Fibroblast of the aortic adventitia (primary cell): ENCODE measurements at regions not wholly inside any gene's neighbourhood (a gene's known extent, or its start where the extent isn't known, plus 50 kb on each side); places are given as distances from the start of the nearest gene placed in this dataset.

ENCODE experiments used
- DNase-seq: peaks from one replicate; pipeline ENCODE4 v3.0.0-alpha.2; 2010; ENCODE audit warnings: low read depth
- H3K4me3 ChIP-seq: 2 replicates; pipeline ENCODE4 v1.5.1; 2011; ENCODE audit warnings: low read depth, mild to moderate bottlenecking, control low read depth, low read length, moderate library complexity
- TF ChIP-seq, protein P1 (sequence below): IDR thresholded peaks from 2 replicates; pipeline ENCODE4 v1.5.1; 2011; ENCODE audit warnings: mild to moderate bottlenecking, low read length, control low read depth, inconsistent platforms; ENCODE audit not compliant: insufficient read depth

DNA sequence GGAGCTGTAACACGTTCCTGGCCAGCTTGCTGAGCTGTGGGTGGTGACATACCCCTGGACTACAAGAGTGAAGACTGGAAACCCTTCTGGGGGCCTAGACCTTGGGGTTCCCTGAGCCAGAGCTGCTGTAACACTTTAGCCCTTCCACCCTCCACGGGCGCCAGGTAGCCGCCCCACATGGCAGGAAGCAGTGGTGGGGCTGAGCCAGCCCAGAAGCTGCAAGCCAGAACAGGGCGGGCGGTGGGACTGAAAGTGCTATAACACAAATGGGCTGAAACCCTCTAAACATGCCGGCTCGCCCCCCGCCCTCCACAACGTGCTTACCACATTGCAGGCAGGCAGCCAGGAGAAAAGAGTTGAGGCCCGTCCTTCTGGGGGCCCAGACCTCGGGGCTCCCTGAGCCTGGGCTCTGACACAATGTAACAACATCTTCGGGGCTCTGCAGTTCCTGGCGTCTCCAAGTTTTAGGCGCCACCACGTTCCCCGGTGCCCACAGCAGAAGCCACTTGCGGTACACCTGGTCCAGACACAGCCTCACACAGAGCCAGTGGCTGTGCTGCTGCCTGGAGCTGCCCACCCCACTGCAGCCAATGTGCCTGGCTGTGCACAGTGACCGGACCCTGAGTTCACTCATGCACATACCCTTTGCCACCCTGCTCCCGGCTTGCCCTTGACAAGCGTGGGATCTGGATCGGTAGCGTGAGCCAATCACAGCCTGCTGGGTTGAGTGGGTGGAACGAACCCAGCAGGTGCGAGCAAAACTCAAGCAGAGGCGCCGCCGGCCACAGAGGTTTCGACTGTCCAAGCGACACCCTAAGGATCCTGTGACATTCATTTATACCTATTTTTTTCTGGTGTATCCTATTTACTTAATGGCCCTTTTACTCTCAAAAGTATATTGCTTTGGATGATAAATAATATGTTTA, 127.4 kb upstream of the FHL2 start:
- no peak for DNase-seq
- no peak overlapping the region for H3K4me3 ChIP-seq
- TF ChIP-seq, protein P1, sequence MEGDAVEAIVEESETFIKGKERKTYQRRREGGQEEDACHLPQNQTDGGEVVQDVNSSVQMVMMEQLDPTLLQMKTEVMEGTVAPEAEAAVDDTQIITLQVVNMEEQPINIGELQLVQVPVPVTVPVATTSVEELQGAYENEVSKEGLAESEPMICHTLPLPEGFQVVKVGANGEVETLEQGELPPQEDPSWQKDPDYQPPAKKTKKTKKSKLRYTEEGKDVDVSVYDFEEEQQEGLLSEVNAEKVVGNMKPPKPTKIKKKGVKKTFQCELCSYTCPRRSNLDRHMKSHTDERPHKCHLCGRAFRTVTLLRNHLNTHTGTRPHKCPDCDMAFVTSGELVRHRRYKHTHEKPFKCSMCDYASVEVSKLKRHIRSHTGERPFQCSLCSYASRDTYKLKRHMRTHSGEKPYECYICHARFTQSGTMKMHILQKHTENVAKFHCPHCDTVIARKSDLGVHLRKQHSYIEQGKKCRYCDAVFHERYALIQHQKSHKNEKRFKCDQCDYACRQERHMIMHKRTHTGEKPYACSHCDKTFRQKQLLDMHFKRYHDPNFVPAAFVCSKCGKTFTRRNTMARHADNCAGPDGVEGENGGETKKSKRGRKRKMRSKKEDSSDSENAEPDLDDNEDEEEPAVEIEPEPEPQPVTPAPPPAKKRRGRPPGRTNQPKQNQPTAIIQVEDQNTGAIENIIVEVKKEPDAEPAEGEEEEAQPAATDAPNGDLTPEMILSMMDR = no peak

DNA sequence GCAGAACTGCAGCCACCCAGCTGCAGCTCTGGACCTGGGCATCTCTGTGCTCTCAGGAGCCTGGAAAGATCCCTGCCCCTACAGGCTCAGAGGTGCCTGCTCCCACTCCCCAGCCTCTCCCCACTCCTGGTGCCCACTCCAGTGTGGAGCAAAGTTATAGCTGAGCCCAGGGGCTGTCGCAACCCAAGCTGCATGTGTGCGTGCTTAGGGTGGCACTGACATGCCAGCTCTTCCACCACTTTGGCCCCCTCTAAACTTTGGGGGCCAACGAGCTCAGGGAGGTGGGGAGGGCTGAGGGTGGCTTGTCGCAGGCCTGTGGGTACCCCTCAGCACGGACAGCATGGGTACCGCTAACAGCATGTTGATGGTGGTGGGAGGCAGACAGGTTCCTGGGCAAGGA, 126.3 kb upstream of the FHL2 start:
- no peak for DNase-seq
- TF ChIP-seq, protein P1 = no peak
- H3K4me3 ChIP-seq = no peak overlapping the region

DNA sequence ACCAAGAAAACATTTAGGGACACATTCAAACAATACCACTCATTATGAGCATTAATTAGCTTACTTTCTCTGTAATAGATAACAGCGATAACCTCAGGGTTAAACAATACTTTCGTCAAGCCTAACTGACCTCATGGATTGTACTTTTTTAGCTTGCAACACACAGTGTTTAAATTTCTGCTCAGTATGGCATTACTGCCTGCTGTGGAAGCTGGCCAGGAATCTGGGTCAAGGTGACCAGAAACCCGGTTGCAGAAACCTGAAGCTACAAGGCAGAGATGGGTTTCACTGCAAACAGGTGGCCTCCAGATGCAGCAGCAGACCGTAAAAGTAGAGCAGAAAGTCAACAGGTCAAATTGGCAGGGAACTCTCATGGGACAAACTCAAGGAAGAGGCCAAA, 123.8 kb upstream of the FHL2 start:
- DNase-seq = no peak
- H3K4me3 ChIP-seq = no peak overlapping the region
- TF ChIP-seq, protein P1 = no peak

DNA sequence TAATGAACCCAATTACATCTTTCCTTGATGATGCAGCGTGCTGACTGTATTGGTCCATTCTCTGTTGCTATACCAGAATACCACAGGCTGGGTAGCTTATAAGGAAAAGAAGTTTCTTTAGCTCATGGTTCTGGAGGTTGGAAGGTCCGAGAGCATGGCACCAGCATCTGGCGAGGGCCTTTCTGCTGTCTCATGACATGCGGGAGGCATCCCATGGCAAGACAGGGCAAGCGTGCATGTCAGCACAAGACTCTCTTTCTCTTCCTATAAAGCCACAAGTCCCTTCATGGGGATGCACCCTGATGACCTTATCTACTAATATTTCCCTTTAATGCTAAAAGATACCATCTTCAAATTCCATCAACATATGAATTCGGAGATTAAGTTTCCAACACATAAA, 122.8 kb upstream of the FHL2 start:
- H3K4me3 ChIP-seq = no peak overlapping the region
- TF ChIP-seq, protein P1 = no peak
- DNase-seq = no peak

DNA sequence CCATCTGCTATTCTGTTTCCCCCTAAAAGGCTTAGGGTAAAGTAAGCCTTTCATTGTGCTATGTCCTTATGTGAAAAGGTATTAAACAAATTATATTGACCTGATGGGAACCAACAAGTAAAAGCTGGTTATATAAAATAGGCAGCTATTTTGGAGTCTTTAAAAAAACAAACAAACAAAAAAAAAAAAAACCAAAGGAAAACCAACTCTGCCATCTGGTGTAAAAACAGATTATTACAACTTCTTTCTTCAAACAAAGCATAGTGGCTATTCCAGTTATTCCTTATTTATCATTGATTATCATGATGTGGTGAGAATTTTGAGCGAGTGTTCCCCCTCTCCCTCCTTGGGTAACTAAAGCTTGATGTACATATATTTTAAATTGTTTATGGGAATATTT, 122.3 kb upstream of the FHL2 start:
- DNase-seq = peak; percentile 67
- TF ChIP-seq, protein P1 = peak; percentile 49
- H3K4me3 ChIP-seq = no peak overlapping the region

DNA sequence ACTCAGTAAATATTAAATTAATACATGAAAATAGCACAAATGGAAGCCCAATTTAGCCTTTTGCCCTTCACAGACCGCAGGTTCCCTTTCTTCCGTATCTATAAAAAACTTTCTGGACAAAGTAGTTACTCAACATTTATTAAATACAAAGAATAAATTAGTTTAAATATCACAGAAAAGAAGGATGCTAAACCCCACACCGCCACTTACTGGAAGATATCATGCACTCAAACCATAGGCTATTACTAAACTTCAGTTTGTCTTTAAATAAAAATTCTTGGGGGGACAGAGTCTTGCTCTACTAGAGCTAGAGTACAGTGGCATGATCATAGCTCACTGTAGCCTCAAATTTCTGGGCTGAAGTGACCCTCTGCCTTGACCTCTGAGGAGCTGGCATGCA, 120.7 kb upstream of the FHL2 start:
- TF ChIP-seq, protein P1 = peak; percentile 44
- DNase-seq = peak; percentile 61
- no peak overlapping the region for H3K4me3 ChIP-seq

DNA sequence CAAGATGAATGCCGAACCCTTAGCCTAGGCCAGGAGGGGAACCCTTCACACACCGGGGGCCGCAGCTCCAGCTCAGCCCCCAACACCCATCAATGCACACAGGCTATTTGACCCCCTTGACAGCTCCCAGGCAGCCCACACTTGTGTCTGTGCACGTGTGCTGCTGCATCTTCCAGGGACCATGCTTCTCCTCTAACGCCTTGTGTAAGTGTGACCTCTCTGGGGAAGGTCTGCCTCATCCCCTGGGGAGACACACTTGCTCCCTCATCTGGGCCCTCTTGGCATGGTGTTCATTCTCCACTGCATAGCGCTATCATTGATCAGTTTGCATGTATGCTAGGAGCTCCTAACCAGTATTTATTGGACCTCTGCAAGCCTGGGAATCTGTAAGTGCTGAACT, 120.0 kb upstream of the FHL2 start:
- H3K4me3 ChIP-seq = no peak overlapping the region
- DNase-seq = no peak
- TF ChIP-seq, protein P1 = no peak
